Amygdala (tissue), 56 donors: ENCODE measurements at regions not wholly inside any gene's neighbourhood (a gene's known extent, or its start where the extent isn't known, plus 50 kb on each side); places are given as distances from the start of the nearest gene placed in this dataset.
"Not testable (repeated sequence)": the region's sequence is repeated elsewhere in the genome, so short reads cannot be mapped to it uniquely, and the experiment has no call there.

Experiments
- DNase-seq, 56 donors: peaks; one replicate each; lab custom pipeline; 2025; lab: John Stamatoyannopoulos, UW

- no peak for DNase-seq
These were observed 70.8 kb downstream of the YTHDF1 start for GRCh38 chr20:63145156-63145555.

- DNase-seq: no peak
These were observed 73.0 kb downstream of the YTHDF1 start for GRCh38 chr20:63142933-63143332.

- DNase-seq: no peak
These were observed 74.4 kb downstream of the YTHDF1 start for GRCh38 chr20:63141531-63141930.

- DNase-seq: no peak
These were observed 75.2 kb downstream of the YTHDF1 start for GRCh38 chr20:63140514-63141433.

- DNase-seq: no peak
These were observed 76.1 kb downstream of the YTHDF1 start for GRCh38 chr20:63139837-63140236.

- DNase-seq: no peak
These were observed 76.6 kb downstream of the YTHDF1 start for GRCh38 chr20:63139356-63139755.

GRCh38 chr20:63138855-63139341 lies 77.0 kb downstream of the YTHDF1 start:
- DNase-seq: no peak

GRCh38 chr20:63137851-63138415 lies 78.0 kb downstream of the YTHDF1 start:
- no peak for DNase-seq

GRCh38 chr20:63136296-63136695 lies 79.6 kb downstream of the YTHDF1 start:
- DNase-seq: no peak

GRCh38 chr20:63135411-63135810 lies 80.5 kb downstream of the YTHDF1 start:
- no peak for DNase-seq

GRCh38 chr20:63134711-63135361 lies 81.1 kb downstream of the YTHDF1 start:
- DNase-seq: not testable (repeated sequence)

GRCh38 chr20:63134201-63134612 lies 81.7 kb downstream of the YTHDF1 start:
- DNase-seq: no peak

GRCh38 chr20:63133481-63134091 lies 82.3 kb downstream of the YTHDF1 start:
- no peak for DNase-seq

- DNase-seq: no peak
These were observed 83.0 kb downstream of the YTHDF1 start for GRCh38 chr20:63132715-63133471.

- no peak for DNase-seq
These were observed 83.7 kb downstream of the YTHDF1 start for GRCh38 chr20:63132131-63132714.

- no peak for DNase-seq
These were observed 85.0 kb downstream of the YTHDF1 start for GRCh38 chr20:63130658-63131577.

- peak in 1 of 56 donors; percentile 29 for DNase-seq
These were observed 85.8 kb downstream of the YTHDF1 start for GRCh38 chr20:63129991-63130657.

GRCh38 chr20:63129376-63129965 lies 86.5 kb downstream of the YTHDF1 start:
- no peak for DNase-seq
